Cerebellar nuclear complex (tissue), 1 donor: ENCODE measurements at regions not wholly inside any gene's neighbourhood (a gene's known extent, or its start where the extent isn't known, plus 50 kb on each side); places are given as distances from the start of the nearest gene placed in this dataset.

ENCODE experiments used
- DNase-seq, 2 experiments: peaks; one replicate each; lab custom pipeline; 2025; lab: John Stamatoyannopoulos, UW

DNA sequence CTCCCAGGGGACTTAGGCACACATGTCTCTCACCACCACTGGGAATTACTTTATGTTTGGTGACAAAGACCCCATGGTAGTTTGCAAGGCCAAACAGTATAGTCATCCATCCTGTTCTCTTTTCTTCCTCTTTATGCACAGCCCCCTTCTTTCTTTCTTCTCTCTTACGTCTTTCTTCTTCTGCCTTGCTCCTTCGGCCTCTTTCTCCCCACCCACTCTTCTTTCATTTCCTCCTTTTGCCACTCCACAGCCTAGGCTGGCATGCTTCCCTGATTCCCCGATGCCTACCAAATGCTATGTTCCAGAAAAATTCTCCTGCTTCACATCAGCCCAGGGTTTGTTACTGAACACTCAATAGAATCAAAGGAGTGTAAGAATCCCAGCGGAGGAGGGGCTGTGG is 62.4 kb upstream of the MKLN1 start:
- DNase-seq = no peak

DNA sequence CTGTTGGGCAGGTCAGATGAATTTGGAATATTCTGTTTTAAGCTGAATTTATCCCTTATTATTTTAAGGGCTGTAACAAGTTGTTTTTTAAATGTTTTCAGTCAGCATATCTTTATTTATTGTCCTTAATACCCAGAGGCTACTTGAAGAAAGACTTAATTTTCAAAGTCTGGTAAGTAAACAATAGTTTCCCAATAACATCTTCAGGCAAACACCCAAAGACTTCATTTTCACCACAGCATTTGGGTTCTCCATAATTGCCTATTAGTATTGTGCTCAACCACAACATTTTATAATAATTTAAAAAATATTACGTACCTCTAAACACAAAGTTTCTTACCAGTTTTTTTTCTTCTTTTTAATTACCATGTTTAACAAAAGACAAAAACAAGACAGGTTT is 60.0 kb upstream of the MKLN1 start:
- DNase-seq = no peak

DNA sequence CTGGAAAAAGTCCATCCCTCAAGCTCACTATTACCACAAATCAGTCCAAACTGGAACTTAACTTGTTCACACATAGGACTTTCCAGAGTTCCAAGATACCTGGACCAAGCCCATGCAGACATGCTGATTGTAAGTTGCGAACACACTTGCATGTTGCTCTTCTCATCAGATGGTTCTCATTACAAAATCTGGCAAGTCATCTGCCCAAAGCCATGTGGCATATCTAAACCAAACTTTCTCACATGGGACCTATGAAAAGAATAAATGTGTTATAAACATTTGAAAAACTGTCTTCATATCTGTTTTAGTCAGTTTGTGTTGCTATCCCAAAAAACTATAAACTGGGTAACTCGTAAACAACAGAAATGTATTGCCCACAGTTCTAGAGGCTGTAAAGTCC is 58.8 kb upstream of the MKLN1 start:
- no peak for DNase-seq

DNA sequence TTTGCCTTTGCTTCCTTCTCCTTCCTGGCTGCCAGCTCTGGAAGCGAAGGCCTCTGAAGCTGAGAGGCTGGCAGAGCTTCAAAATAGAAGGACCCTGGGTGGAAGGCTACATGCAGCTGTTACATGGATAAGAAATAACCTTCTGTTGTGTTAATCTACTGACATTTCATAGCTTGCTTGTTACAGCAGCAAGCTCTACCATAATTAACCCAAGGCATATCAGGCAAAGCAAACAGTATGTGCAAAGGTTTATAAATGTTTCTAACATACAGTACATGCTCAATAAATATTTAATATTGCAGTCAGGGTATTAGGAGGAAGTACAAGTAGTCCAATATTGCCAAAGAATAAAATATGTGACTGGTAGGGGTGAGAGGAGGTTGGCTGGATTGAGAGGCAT is 55.6 kb upstream of the MKLN1 start:
- no peak for DNase-seq

DNA sequence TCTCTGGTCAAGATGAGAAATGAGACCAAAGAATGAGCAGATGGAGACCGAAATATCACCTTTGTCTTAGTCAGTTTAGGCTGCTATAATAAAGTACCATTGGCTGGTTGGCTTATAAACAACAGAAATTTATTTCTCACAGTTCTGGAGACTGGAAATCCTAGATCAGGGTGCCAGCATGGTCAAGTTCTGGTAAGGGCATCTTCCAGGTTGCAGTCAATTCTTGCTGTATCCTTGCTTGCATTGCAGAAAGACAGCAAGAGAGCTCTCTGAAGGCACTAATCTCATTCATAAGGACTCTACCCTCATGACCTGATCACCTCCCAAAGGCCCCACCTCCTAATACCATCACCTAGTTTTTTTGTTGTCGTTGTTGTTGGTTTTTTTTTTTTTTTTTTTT is 52.7 kb upstream of the MKLN1 start:
- no peak for DNase-seq

DNA sequence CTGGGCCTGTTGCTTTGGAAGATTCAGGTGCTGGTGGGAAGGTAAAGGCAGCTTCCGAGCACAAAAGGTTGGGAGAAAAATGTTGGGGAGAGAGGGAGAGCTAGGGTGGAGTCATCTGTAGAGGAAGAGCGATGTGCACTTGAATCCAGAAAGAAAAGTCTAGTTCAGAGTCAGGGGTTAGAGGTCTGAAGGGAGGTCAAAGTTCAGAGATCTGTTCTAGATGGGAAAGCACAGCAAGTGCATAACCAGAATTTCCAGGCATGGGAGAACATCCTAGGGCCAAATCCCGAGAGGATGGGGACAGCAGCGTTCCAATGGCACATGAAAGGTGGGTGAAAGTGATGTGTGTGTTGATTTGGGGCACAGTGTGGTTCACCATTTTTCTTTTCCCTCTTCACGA is 51.5 kb upstream of the MKLN1 start:
- DNase-seq = no peak

DNA sequence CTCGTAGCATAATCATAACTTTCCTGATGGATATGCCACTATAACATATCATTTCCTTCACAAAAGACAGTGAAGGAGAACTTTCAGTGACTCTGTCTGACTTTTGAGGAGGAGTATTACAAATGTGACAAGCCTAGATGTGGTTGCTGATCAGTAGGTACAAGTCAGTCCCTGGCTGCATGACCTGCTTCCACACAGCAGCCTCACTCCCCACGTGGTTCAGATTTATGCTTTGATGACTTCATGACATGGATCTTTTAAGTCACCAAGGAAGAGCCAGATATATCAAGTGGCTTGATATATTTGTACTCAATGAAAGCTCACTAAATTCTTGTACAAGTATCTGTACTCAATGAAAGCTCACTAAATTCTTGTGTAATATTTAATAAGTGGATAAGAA is 50.9 kb upstream of the MKLN1 start:
- DNase-seq = no peak
